ENCODE measurements at regions not wholly inside any gene's neighbourhood (a gene's known extent, or its start where the extent isn't known, plus 50 kb on each side); places are given as distances from the start of the nearest gene placed in this dataset.

- DNase-seq (ENCODE audit: low read depth): no peak
Measured at GRCh38 chr10:118181021-118181420, 134.3 kb upstream of the RAB11FIP2 start.

GRCh38 chr10:118175148-118175547, 128.4 kb upstream of the RAB11FIP2 start:
- no peak for DNase-seq (ENCODE audit: low read depth)

GRCh38 chr10:118173296-118173695, 126.6 kb upstream of the RAB11FIP2 start:
- DNase-seq (ENCODE audit: low read depth): no peak

- DNase-seq (ENCODE audit: low read depth): no peak
Measured at GRCh38 chr10:118171861-118172260, 125.1 kb upstream of the RAB11FIP2 start.

GRCh38 chr10:118167056-118167700, 120.4 kb upstream of the RAB11FIP2 start:
- DNase-seq (ENCODE audit: low read depth): no peak

- peak; percentile 64 for DNase-seq (ENCODE audit: low read depth)
Measured at GRCh38 chr10:118163217-118163616, 116.5 kb upstream of the RAB11FIP2 start.

- no peak for DNase-seq (ENCODE audit: low read depth)
Measured at GRCh38 chr10:118161461-118162246, 114.9 kb upstream of the RAB11FIP2 start.

- DNase-seq (ENCODE audit: low read depth): no peak
Measured at GRCh38 chr10:118153287-118153686, 106.5 kb upstream of the RAB11FIP2 start.

- DNase-seq (ENCODE audit: low read depth): no peak
Measured at GRCh38 chr10:118151461-118151860, 104.7 kb upstream of the RAB11FIP2 start.

- DNase-seq (ENCODE audit: low read depth): no peak
Measured at GRCh38 chr10:118148247-118148646, 101.5 kb upstream of the RAB11FIP2 start.

GRCh38 chr10:118145256-118145655, 98.5 kb upstream of the RAB11FIP2 start:
- DNase-seq (ENCODE audit: low read depth): no peak

- DNase-seq (ENCODE audit: low read depth): no peak
Measured at GRCh38 chr10:118141471-118141870, 94.7 kb upstream of the RAB11FIP2 start.

- DNase-seq (ENCODE audit: low read depth): peak; percentile 10
Measured at GRCh38 chr10:118139321-118139720, 92.6 kb upstream of the RAB11FIP2 start.

- no peak for DNase-seq (ENCODE audit: low read depth)
Measured at GRCh38 chr10:118128675-118129074, 81.9 kb upstream of the RAB11FIP2 start.

- DNase-seq (ENCODE audit: low read depth): no peak
Measured at GRCh38 chr10:118118716-118119115, 72.0 kb upstream of the RAB11FIP2 start.

GRCh38 chr10:118116715-118117449, 70.1 kb upstream of the RAB11FIP2 start:
- no peak for DNase-seq (ENCODE audit: low read depth)

- DNase-seq (ENCODE audit: low read depth): no peak
Measured at GRCh38 chr10:118116362-118116714, 69.6 kb upstream of the RAB11FIP2 start.

- DNase-seq (ENCODE audit: low read depth): no peak
Measured at GRCh38 chr10:118115701-118116100, 69.0 kb upstream of the RAB11FIP2 start.

GRCh38 chr10:118114992-118115391, 68.3 kb upstream of the RAB11FIP2 start:
- no peak for DNase-seq (ENCODE audit: low read depth)

- no peak for DNase-seq (ENCODE audit: low read depth)
Measured at GRCh38 chr10:118112543-118113125, 65.9 kb upstream of the RAB11FIP2 start.

GRCh38 chr10:118110750-118111149, 64.0 kb upstream of the RAB11FIP2 start:
- DNase-seq (ENCODE audit: low read depth): no peak
